K562 (cell line): ENCODE measurements at regions not wholly inside any gene's neighbourhood (a gene's known extent, or its start where the extent isn't known, plus 50 kb on each side); places are given as distances from the start of the nearest gene placed in this dataset.

Experiments used
- ATAC-seq: fragments of 200-7000 bp; cut with Tn5 transposase; 3 replicates; pipeline ENCODE4 v1.9.1; 2020; ENCODE audit warnings: moderate library complexity
- BruUV-seq: library from RNA; stranded (reverse); fragments of 400-500 nt; replicated peaks from 2 replicates; lab custom pipeline; 2021; lab: Mats Ljungman, UMichigan
- CTCF ChIA-PET: fragments of 300-600 bp; formaldehyde crosslinking; extraction: SDS; loops from one replicate; lab custom pipeline; 2021; ENCODE audit warnings: low intra/inter-chr PET ratio; lab: Yijun Ruan, JAX
- POLR2A ChIA-PET: fragments of 300-600, 350-650 bp; sonication (Branson Sonifier 250); formaldehyde crosslinking; extraction: SDS; loops from one replicate; lab custom pipeline; 2021; ENCODE audit warnings: antibody characterized with exemption, inconsistent platforms; lab: Yijun Ruan, JAX
- DNase-seq, 4 experiments: peaks; one replicate each; pipeline versions ENCODE4 v3.0.0 to v3.0.0-alpha.2; 2011 to 2018; ENCODE audit warnings: low spot score in 3 of 4, mixed read lengths in 3 of 4; ENCODE audit errors: extremely low read depth in 1 of 4
- FAIRE-seq: peaks from 2 replicates; lab custom pipeline; 2011; peaks lifted over from hg19 to GRCh38; lab: Jason Lieb, UNC
- H2AFZ ChIP-seq: 2 replicates; pipeline ENCODE4 v1.6.0; 2011; ENCODE audit warnings: low read depth, low read length, control low read depth, inconsistent platforms
- H3K27ac ChIP-seq: fragments of 200-600 bp; 3 replicates; pipeline ENCODE4 v1.8.0; 2011; ENCODE audit warnings: low read depth, mild to moderate bottlenecking, control low read depth, inconsistent platforms, low read length, moderate library complexity, mixed read lengths; ENCODE audit errors: extremely low read depth
- H3K27me3 ChIP-seq, 2 experiments: fragments of 300-600 bp in 1 of 2; 2 replicates in 1 of 2; 3 replicates in 1 of 2; pipeline versions ENCODE4 v1.6.0 to v1.8.0; 2011; ENCODE audit warnings: inconsistent platforms in 2 of 2, low read length in 2 of 2, mild to moderate bottlenecking in 1 of 2, mixed read lengths in 1 of 2, moderate library complexity in 1 of 2; ENCODE audit not compliant: control insufficient read depth in 2 of 2, insufficient read depth in 2 of 2
- H3K36me3 ChIP-seq: fragments of 300-600 bp; 3 replicates; pipeline ENCODE4 v1.8.0; 2011; ENCODE audit warnings: mild to moderate bottlenecking, low read length, inconsistent platforms; ENCODE audit not compliant: control insufficient read depth, insufficient read depth
- H3K4me1 ChIP-seq, 2 experiments: fragments of 200-600 bp in 1 of 2; replicated peaks in 1 of 2; 2 replicates in 1 of 2; 3 replicates in 1 of 2; pipeline versions ENCODE4 v1.5.1 to v1.8.0; 2011; ENCODE audit warnings: inconsistent platforms in 2 of 2, low read length in 2 of 2, mild to moderate bottlenecking in 1 of 2, mixed read lengths in 1 of 2, moderate library complexity in 1 of 2; ENCODE audit not compliant: control insufficient read depth in 2 of 2, insufficient read depth in 2 of 2
- H3K4me2 ChIP-seq: 2 replicates; pipeline ENCODE4 v1.6.1; 2011; ENCODE audit warnings: low read length, control low read depth, inconsistent platforms, mixed read lengths; ENCODE audit not compliant: insufficient read depth
- H3K4me3 ChIP-seq: fragments of 200-600 bp; sonication (generic), shearing (Covaris generic); 2 replicates; pipeline ENCODE4 v1.5.1; 2016; ENCODE audit warnings: control low read depth, inconsistent platforms
- H3K79me2 ChIP-seq: fragments of 200-600 bp; 3 replicates; pipeline ENCODE4 v1.8.0; 2011; ENCODE audit warnings: low read length, inconsistent platforms; ENCODE audit not compliant: control insufficient read depth, insufficient read depth
- H3K9ac ChIP-seq, 2 experiments: 2 replicates each; pipeline versions ENCODE4 v1.6.0 to v1.6.1; 2011; ENCODE audit warnings: low read depth in 2 of 2, low read length in 2 of 2, control low read depth in 1 of 2, inconsistent platforms in 1 of 2, mild to moderate bottlenecking in 1 of 2, mixed read lengths in 1 of 2; ENCODE audit not compliant: insufficient read depth in 1 of 2
- H3K9me1 ChIP-seq: one replicate; pipeline ENCODE4 v1.6.0; 2011; ENCODE audit warnings: inconsistent platforms, mild to moderate bottlenecking, low read length, moderate library complexity; ENCODE audit not compliant: control insufficient read depth, insufficient read depth
- H3K9me3 ChIP-seq: replicated peaks from 2 replicates; pipeline ENCODE4 v1.5.1; 2011; ENCODE audit warnings: low read depth, low read length, inconsistent platforms; ENCODE audit not compliant: control insufficient read depth, insufficient read depth
- H4K20me1 ChIP-seq: replicated peaks from 2 replicates; pipeline ENCODE4 v1.6.1; 2011; ENCODE audit warnings: low read length, inconsistent platforms, mixed read lengths; ENCODE audit not compliant: control insufficient read depth, insufficient read depth
- BRF1 ChIP-seq: IDR thresholded peaks from 3 replicates; pipeline ENCODE4 v1.6.1; 2011; ENCODE audit warnings: borderline replicate concordance, mild to moderate bottlenecking; ENCODE audit not compliant: insufficient read length; ENCODE audit errors: extremely low read depth
- CC2D1A ChIP-seq: fragments of 450-650 bp; IDR thresholded peaks from 2 replicates; pipeline ENCODE4 v1.6.1; 2017; ENCODE audit warnings: mild to moderate bottlenecking
- SIN3A ChIP-seq, 2 experiments: fragments of 150-350 bp in 1 of 2; IDR thresholded peaks; 2 replicates each; pipeline ENCODE4 v1.6.1; 2011 to 2016; ENCODE audit warnings: borderline replicate concordance in 2 of 2, low read depth in 2 of 2, low read length in 2 of 2, mild to moderate bottlenecking in 2 of 2, moderate library complexity in 2 of 2; ENCODE audit not compliant: control insufficient read depth in 1 of 2
- TAF9B ChIP-seq: fragments of 450-650 bp; IDR thresholded peaks from 2 replicates; pipeline ENCODE4 v1.6.1; 2018; ENCODE audit warnings: mild to moderate bottlenecking; ENCODE audit not compliant: partially characterized antibody
- TEAD4 ChIP-seq, 2 experiments: sonication (generic) in 1 of 2; formaldehyde crosslinking in 1 of 2; IDR thresholded peaks; 2 replicates each; pipeline versions ENCODE4 v1.6.1 to v1.8.0; 2012 to 2022; ENCODE audit warnings: borderline replicate concordance in 1 of 2, inconsistent platforms in 1 of 2, low read length in 1 of 2, mild to moderate bottlenecking in 1 of 2, missing genetic modification reagents in 1 of 2
- WGBS: fragments of 100-300 bp; shearing (Covaris generic); methylation state at CpG from one replicate; pipeline ENCODE4 v1.1.6; 2016; ENCODE audit warnings: low coverage, mixed read lengths; ENCODE audit not compliant: insufficient coverage; ENCODE audit errors: missing lambda C conversion rate; 5-methylcytosine and 5-hydroxymethylcytosine counted together
- in situ Hi-C: fragments of 300-500 bp; cut with MboI; formaldehyde crosslinking; loops from 4 replicates; pipeline ENCODE4 v1.15.0; 2018; ENCODE audit warnings: inconsistent platforms, mixed read lengths
- intact Hi-C: fragments of 100-400 bp; cut with micrococcal nuclease; formaldehyde crosslinking; loops from 2 replicates; pipeline ENCODE4 v1.14.2; 2022
- TF ChIP-seq, protein P1 (sequence below): fragments of 450-650 bp; formaldehyde crosslinking; IDR thresholded peaks from 2 replicates; pipeline ENCODE4 v1.4.0; 2020; ENCODE audit warnings: mild to moderate bottlenecking, moderate library complexity
- TF ChIP-seq, protein P2 (sequence below): fragments of 250-450 bp; sonication (Bioruptor Pico); IDR thresholded peaks from 2 replicates; pipeline ENCODE4 v1.6.1; 2021; ENCODE audit warnings: mild to moderate bottlenecking
- TF ChIP-seq, protein P3 (sequence below): sonication (generic); formaldehyde crosslinking; IDR thresholded peaks from 2 replicates; pipeline ENCODE4 v1.8.0; 2022; ENCODE audit warnings: mild to moderate bottlenecking, missing genetic modification reagents
- TF ChIP-seq, protein P4 (sequence below): fragments of 150-350 bp; IDR thresholded peaks from 2 replicates; pipeline ENCODE4 v1.6.1; 2014; ENCODE audit warnings: low read depth, mild to moderate bottlenecking, low read length, borderline replicate concordance

DNA sequence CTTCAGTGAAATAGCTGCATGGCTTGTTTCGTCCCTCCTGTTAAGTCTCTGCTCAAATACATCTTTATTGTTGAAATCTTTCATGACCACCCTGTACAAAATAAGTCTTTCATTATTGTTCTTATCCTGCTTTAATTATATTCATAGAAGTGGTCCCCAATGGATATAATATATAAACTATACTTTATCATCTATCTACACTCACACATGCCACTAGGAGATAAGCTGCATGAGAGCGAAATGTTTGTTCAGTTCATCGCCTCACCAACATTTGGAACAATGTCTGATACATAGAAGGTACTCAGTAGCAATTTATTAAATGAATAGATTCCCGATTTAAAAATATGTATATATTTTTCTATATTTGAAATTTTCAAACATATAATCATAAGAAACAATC is 254.0 kb upstream of the ATXN7L3B start (continued):
- TF ChIP-seq TEAD4 (IDR thresholded peaks at IDR 0.05; ENCODE audit: low read length), result peak; percentile 40; the same call in 1 of the 2 replicates
- TF ChIP-seq TEAD4 (CRISPR knock-in tag; IDR thresholded peaks at IDR 0.05; ENCODE audit: borderline replicate concordance), result no peak

DNA sequence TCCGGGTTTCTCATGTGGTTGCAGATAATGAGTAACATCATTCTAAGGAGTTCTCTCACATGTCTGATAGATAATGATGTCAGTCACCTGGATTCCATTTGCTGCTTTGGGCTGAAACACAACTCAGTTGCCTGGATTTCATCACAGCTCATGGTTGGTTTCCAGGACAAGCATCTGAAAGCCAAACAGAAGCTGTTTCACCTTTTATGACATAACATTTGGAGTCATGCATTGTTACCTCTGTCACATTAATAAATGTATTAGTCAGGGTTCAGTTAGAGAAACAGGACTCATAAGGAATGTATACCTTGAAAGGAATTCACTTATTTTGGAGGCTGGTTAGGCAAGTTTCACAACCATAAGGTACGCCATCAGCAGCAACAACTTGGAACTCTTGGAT is 251.9 kb upstream of the ATXN7L3B start:
- intact Hi-C loops, result no loop called here
- TF ChIP-seq SIN3A (IDR thresholded peaks at IDR 0.05; ENCODE audit: borderline replicate concordance in 2 of 2, control insufficient read depth in 1 of 2, low read depth in 2 of 2, low read length in 2 of 2), result no peak
- TF ChIP-seq CC2D1A, result no peak
- TF ChIP-seq BRF1, result no peak
- TF ChIP-seq, protein P1, sequence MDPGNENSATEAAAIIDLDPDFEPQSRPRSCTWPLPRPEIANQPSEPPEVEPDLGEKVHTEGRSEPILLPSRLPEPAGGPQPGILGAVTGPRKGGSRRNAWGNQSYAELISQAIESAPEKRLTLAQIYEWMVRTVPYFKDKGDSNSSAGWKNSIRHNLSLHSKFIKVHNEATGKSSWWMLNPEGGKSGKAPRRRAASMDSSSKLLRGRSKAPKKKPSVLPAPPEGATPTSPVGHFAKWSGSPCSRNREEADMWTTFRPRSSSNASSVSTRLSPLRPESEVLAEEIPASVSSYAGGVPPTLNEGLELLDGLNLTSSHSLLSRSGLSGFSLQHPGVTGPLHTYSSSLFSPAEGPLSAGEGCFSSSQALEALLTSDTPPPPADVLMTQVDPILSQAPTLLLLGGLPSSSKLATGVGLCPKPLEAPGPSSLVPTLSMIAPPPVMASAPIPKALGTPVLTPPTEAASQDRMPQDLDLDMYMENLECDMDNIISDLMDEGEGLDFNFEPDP (CRISPR knock-in tag), result no peak
- no peak for TF ChIP-seq TAF9B
- TF ChIP-seq, protein P2, sequence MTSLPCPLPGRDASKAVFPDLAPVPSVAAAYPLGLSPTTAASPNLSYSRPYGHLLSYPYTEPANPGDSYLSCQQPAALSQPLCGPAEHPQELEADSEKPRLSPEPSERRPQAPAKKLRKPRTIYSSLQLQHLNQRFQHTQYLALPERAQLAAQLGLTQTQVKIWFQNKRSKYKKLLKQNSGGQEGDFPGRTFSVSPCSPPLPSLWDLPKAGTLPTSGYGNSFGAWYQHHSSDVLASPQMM, result no peak
- TF ChIP-seq, protein P3, sequence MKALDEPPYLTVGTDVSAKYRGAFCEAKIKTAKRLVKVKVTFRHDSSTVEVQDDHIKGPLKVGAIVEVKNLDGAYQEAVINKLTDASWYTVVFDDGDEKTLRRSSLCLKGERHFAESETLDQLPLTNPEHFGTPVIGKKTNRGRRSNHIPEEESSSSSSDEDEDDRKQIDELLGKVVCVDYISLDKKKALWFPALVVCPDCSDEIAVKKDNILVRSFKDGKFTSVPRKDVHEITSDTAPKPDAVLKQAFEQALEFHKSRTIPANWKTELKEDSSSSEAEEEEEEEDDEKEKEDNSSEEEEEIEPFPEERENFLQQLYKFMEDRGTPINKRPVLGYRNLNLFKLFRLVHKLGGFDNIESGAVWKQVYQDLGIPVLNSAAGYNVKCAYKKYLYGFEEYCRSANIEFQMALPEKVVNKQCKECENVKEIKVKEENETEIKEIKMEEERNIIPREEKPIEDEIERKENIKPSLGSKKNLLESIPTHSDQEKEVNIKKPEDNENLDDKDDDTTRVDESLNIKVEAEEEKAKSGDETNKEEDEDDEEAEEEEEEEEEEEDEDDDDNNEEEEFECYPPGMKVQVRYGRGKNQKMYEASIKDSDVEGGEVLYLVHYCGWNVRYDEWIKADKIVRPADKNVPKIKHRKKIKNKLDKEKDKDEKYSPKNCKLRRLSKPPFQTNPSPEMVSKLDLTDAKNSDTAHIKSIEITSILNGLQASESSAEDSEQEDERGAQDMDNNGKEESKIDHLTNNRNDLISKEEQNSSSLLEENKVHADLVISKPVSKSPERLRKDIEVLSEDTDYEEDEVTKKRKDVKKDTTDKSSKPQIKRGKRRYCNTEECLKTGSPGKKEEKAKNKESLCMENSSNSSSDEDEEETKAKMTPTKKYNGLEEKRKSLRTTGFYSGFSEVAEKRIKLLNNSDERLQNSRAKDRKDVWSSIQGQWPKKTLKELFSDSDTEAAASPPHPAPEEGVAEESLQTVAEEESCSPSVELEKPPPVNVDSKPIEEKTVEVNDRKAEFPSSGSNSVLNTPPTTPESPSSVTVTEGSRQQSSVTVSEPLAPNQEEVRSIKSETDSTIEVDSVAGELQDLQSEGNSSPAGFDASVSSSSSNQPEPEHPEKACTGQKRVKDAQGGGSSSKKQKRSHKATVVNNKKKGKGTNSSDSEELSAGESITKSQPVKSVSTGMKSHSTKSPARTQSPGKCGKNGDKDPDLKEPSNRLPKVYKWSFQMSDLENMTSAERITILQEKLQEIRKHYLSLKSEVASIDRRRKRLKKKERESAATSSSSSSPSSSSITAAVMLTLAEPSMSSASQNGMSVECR (CRISPR knock-in tag), result no peak
- TF ChIP-seq, protein P4, sequence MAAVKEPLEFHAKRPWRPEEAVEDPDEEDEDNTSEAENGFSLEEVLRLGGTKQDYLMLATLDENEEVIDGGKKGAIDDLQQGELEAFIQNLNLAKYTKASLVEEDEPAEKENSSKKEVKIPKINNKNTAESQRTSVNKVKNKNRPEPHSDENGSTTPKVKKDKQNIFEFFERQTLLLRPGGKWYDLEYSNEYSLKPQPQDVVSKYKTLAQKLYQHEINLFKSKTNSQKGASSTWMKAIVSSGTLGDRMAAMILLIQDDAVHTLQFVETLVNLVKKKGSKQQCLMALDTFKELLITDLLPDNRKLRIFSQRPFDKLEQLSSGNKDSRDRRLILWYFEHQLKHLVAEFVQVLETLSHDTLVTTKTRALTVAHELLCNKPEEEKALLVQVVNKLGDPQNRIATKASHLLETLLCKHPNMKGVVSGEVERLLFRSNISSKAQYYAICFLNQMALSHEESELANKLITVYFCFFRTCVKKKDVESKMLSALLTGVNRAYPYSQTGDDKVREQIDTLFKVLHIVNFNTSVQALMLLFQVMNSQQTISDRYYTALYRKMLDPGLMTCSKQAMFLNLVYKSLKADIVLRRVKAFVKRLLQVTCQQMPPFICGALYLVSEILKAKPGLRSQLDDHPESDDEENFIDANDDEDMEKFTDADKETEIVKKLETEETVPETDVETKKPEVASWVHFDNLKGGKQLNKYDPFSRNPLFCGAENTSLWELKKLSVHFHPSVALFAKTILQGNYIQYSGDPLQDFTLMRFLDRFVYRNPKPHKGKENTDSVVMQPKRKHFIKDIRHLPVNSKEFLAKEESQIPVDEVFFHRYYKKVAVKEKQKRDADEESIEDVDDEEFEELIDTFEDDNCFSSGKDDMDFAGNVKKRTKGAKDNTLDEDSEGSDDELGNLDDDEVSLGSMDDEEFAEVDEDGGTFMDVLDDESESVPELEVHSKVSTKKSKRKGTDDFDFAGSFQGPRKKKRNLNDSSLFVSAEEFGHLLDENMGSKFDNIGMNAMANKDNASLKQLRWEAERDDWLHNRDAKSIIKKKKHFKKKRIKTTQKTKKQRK, result no peak
- Histone ChIP-seq H3K36me3 (peaks cover 58% of the 10 kb centered on the region), H3K4me3 (no peak overlapping the region), H3K9ac (no peak overlapping the region), H3K4me2 (no peak overlapping the region), H3K4me1 (peaks cover under 1 to 11% of the 10 kb centered on the region in 2 experiments; a peak in 2 of 5 replicates), H4K20me1 (no peaks in the 10 kb centered on the region), H3K27ac (no peak overlapping the region), H3K27me3 (no peaks in the 10 kb centered on the region), H3K79me2 (peaks cover 37% of the 10 kb centered on the region), H3K9me3 (no peaks in the 10 kb centered on the region), H2AFZ (no peak overlapping the region), H3K9me1 (no peaks in the 10 kb centered on the region)
- no peak for FAIRE-seq
- BruUV-seq, result no TSS peak
- ChIA-PET POLR2A (interaction anchor here (0.5 to 1.6 kb wide), 3 partner anchors 8 to 309 kb away, joined by 4 to 5 read pairs (median 4); no protein-coding TSS in a partner anchor), CTCF (no interaction called here)
- ATAC-seq, result peak; percentile 36; the same call in 2 of the 3 replicates
- in situ Hi-C loops, result no loop called here
- DNase-seq, result no peak
- WGBS, result 57% methylated on average over 2 of the region's 2 CpGs
